ENCODE measurements at regions not wholly inside any gene's neighbourhood (a gene's known extent, or its start where the extent isn't known, plus 50 kb on each side); places are given as distances from the start of the nearest gene placed in this dataset.
"Not testable (repeated sequence)": the region's sequence is repeated elsewhere in the genome, so short reads cannot be mapped to it uniquely, and the experiment has no call there.

GRCh38 chr4:151489462-151490203, 80.7 kb downstream of the FHIP1A start:
- intact Hi-C loops (cut with micrococcal nuclease), result no loop called here
- ChIA-PET POLR2A (no interaction called here), CTCF (interaction anchor here (0.8 kb wide), 1 partner anchor 47 kb away, joined by 3 read pairs; no protein-coding TSS in a partner anchor)
- H3K9me3 Mint-ChIP-seq, result peaks cover 15% of the 10 kb centered on the region
- H3K4me3 Mint-ChIP-seq, result no peak overlapping the region
- no peaks in the 10 kb centered on the region for H3K4me1 Mint-ChIP-seq (ENCODE audit: low read depth)
- no peak for TF ChIP-seq CTCF (IDR thresholded peaks at IDR 0.05)
- no peaks in the 10 kb centered on the region for H3K36me3 Mint-ChIP-seq (ENCODE audit: low read depth)
- no peak for ATAC-seq
- DNase-seq, result no peak
- H3K27me3 Mint-ChIP-seq, result peaks cover 17% of the 10 kb centered on the region
- no peak overlapping the region for H3K27ac Mint-ChIP-seq

GRCh38 chr4:151495612-151496011, 86.6 kb downstream of the FHIP1A start:
- ATAC-seq; H3K4me3 Mint-ChIP-seq; CTCF ChIA-PET; H3K27ac Mint-ChIP-seq; H3K36me3 Mint-ChIP-seq (ENCODE audit: low read depth); H3K4me1 Mint-ChIP-seq (ENCODE audit: low read depth); H3K27me3 Mint-ChIP-seq; intact Hi-C loops (cut with micrococcal nuclease); DNase-seq: not testable (repeated sequence)
- POLR2A ChIA-PET, result interaction anchor here (0.6 kb wide), 1 partner anchor 14 kb away, joined by 4 read pairs; no protein-coding TSS in a partner anchor
- H3K9me3 Mint-ChIP-seq, result peaks cover 21% of the 10 kb centered on the region

DNA sequence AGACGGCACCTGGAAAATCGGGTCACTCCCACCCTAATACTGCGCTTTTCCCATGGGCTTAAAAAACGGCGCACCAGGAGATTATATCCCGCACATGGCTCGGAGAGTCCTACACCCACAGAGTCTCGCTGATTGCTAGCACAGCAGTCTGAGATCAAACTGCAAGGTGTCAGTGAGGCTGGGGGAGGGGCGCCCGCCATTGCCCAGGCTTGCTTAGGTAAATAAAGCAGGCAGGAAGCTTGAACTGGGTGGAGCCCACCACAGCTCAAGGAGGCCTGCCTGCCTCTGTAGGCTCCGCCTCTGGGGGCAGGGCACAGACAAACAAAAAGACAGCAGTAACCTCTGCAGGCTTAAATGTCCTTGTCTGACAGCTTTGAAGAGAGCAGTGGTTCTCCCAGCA, 102.6 kb downstream of the FHIP1A start:
- H3K27me3 Mint-ChIP-seq; H3K27ac Mint-ChIP-seq; DNase-seq; POLR2A ChIA-PET; CTCF ChIA-PET; ATAC-seq; H3K4me3 Mint-ChIP-seq; H3K36me3 Mint-ChIP-seq (ENCODE audit: low read depth); H3K4me1 Mint-ChIP-seq (ENCODE audit: low read depth); H3K9me3 Mint-ChIP-seq; intact Hi-C loops (cut with micrococcal nuclease): not testable (repeated sequence)

DNA sequence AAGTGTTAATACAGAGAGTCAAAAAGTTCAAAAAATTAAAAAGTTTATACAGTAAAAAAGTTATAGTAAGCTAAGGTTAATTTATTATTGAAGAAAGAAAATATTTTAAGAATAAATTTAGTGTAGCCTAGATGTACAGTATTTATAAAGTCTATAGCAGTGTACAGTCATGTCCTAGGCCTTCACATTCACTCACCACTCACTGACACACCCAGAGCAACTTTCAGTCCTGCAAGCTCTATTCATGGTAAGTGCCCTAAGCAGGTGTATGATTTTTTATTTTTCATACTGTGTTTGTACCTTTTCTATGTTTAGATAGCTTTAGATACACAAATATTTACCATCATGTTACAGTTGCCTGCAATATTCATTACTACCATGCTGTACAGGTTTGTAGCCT, 108.9 kb downstream of the FHIP1A start:
- intact Hi-C loops (cut with micrococcal nuclease), result no loop called here
- no peaks in the 10 kb centered on the region for H3K36me3 Mint-ChIP-seq (ENCODE audit: low read depth)
- DNase-seq (no peak), ATAC-seq (no peak)
- H3K4me1 Mint-ChIP-seq (ENCODE audit: low read depth), result no peaks in the 10 kb centered on the region
- no peak overlapping the region for H3K4me3 Mint-ChIP-seq
- CTCF ChIA-PET, result no interaction called here
- H3K9me3 Mint-ChIP-seq, result no peaks in the 10 kb centered on the region
- POLR2A ChIA-PET, result no interaction called here
- H3K27me3 Mint-ChIP-seq, result no peaks in the 10 kb centered on the region
- no peak for TF ChIP-seq CTCF (IDR thresholded peaks at IDR 0.05)
- H3K27ac Mint-ChIP-seq, result no peak overlapping the region

- Mint-ChIP-seq H3K4me3 (no peak overlapping the region), H3K27me3 (no peaks in the 10 kb centered on the region), H3K9me3 (no peaks in the 10 kb centered on the region), H3K27ac (no peak overlapping the region), H3K36me3 (ENCODE audit: low read depth) (no peaks in the 10 kb centered on the region), H3K4me1 (ENCODE audit: low read depth) (no peaks in the 10 kb centered on the region)
- no peak for ATAC-seq
- ChIA-PET CTCF (no interaction called here), POLR2A (no interaction called here)
- no peak for TF ChIP-seq CTCF (IDR thresholded peaks at IDR 0.05)
- intact Hi-C loops (cut with micrococcal nuclease), result no loop called here
- no peak for DNase-seq
Observed at GRCh38 chr4:151518359-151518758, 109.4 kb downstream of the FHIP1A start.

DNA sequence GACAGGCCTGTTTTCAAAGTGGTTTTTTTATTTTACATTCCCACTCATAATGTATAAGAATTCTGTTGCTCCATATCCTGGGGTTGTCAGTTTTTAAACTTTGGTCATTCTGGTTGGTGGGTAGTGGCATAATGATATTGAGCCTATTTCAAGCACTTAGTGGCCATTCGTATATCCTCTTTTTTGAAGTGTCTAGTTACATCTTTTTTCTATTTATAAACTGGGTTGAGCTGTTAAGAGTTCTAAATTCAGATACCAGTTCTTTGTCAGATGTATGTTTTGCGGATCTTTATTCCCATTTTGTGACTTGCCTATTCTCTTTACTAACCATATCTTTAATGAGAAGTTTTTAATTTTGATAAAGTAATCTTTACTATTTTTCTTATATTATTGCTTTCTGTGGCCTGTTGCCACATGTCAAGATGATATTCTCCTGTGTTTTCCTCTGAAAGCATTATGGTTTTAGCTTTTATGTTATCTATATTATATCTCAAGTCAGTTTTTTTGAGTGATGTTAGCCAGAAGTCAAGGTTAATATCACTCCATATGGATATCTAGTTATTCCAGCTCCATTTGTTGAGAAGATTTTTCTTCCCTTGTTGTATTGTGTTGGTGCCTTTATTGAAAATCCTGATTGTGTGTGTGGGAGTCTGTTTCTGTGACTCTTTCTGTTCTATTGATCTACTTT, 110.9 kb downstream of the FHIP1A start:
- intact Hi-C loops (cut with micrococcal nuclease), result no loop called here
- CTCF ChIA-PET, result no interaction called here
- no peak for TF ChIP-seq CTCF (IDR thresholded peaks at IDR 0.05)
- H3K27me3 Mint-ChIP-seq, result peaks cover 1% of the 10 kb centered on the region
- H3K9me3 Mint-ChIP-seq, result no peaks in the 10 kb centered on the region
- H3K27ac Mint-ChIP-seq, result no peak overlapping the region
- POLR2A ChIA-PET, result no interaction called here
- ATAC-seq, result no peak
- H3K4me3 Mint-ChIP-seq, result no peak overlapping the region
- H3K4me1 Mint-ChIP-seq (ENCODE audit: low read depth), result peaks cover 2% of the 10 kb centered on the region
- no peaks in the 10 kb centered on the region for H3K36me3 Mint-ChIP-seq (ENCODE audit: low read depth)
- no peak for DNase-seq
